IMR-90 (cell line): ENCODE measurements at regions not wholly inside any gene's neighbourhood (a gene's known extent, or its start where the extent isn't known, plus 50 kb on each side); places are given as distances from the start of the nearest gene placed in this dataset.

Source experiments
- ATAC-seq: fragments of 200-7000 bp; cut with Tn5 transposase; 2 replicates; pipeline ENCODE4 v1.9.1; 2020; ENCODE audit warnings: low read depth, mild to moderate bottlenecking, moderate library complexity
- BruUV-seq: library from RNA; stranded (reverse); fragments of 400-500 nt; replicated peaks from 2 replicates; lab custom pipeline; 2021; lab: Mats Ljungman, UMichigan
- CTCF ChIA-PET: fragments of 300-600 bp; formaldehyde crosslinking; extraction: SDS; loops from one replicate; lab custom pipeline; 2021; ENCODE audit warnings: antibody characterized with exemption; lab: Yijun Ruan, JAX
- POLR2A ChIA-PET: fragments of 300-600 bp; sonication (Branson Sonifier 250); formaldehyde crosslinking; loops from one replicate; lab custom pipeline; 2022; ENCODE audit warnings: antibody characterized with exemption; ENCODE audit not compliant: unreplicated experiment; lab: Charles Lee
- DNase-seq: peaks from one replicate; pipeline ENCODE4 v3.0.0; 2013
- H2AFZ ChIP-seq: replicated peaks from 2 replicates; pipeline ENCODE3; 2013; ENCODE audit warnings: low read length, mild to moderate bottlenecking; ENCODE audit not compliant: poor library complexity
- H2AK5ac ChIP-seq: 2 replicates; pipeline ENCODE4 v1.6.1; 2013; ENCODE audit warnings: low read depth, low read length, inconsistent platforms
- H2AK9ac ChIP-seq: replicated peaks from 2 replicates; pipeline ENCODE3; 2013; ENCODE audit warnings: mild to moderate bottlenecking, low read depth, low read length, moderate library complexity; ENCODE audit not compliant: poor library complexity
- H2BK120ac ChIP-seq: 2 replicates; pipeline ENCODE4 v1.6.1; 2013; ENCODE audit warnings: low read depth, low read length, inconsistent platforms
- H2BK15ac ChIP-seq: 3 replicates; pipeline ENCODE4 v1.6.1; 2013; ENCODE audit warnings: low read depth, low read length, inconsistent platforms
- H2BK20ac ChIP-seq: 2 replicates; pipeline ENCODE4 v1.6.1; 2013; ENCODE audit warnings: low read depth, mild to moderate bottlenecking, inconsistent platforms, low read length, moderate library complexity
- H2BK5ac ChIP-seq: 2 replicates; pipeline ENCODE4 v1.6.1; 2013; ENCODE audit warnings: mild to moderate bottlenecking, low read depth, low read length, inconsistent platforms; ENCODE audit not compliant: poor library complexity, severe bottlenecking
- H3K14ac ChIP-seq: replicated peaks from 2 replicates; pipeline ENCODE4 v1.6.1; 2013; ENCODE audit warnings: low read depth, low read length, inconsistent platforms
- H3K18ac ChIP-seq: 2 replicates; pipeline ENCODE4 v1.6.1; 2013; ENCODE audit warnings: low read depth, low read length, control low read depth
- H3K23ac ChIP-seq: 2 replicates; pipeline ENCODE4 v1.6.1; 2013; ENCODE audit warnings: low read depth, low read length, inconsistent platforms
- H3K27ac ChIP-seq: 2 replicates; pipeline ENCODE4 v1.5.1; 2013; ENCODE audit warnings: mild to moderate bottlenecking, control low read depth, low read length; ENCODE audit not compliant: insufficient read depth
- H3K27me3 ChIP-seq: 2 replicates; pipeline ENCODE4 v1.6.1; 2013; ENCODE audit warnings: low read length; ENCODE audit not compliant: control insufficient read depth, insufficient read depth
- H3K36me3 ChIP-seq: 2 replicates; pipeline ENCODE4 v1.6.1; 2013; ENCODE audit warnings: low read length, mixed read lengths; ENCODE audit not compliant: control insufficient read depth, insufficient read depth
- H3K4ac ChIP-seq: 2 replicates; pipeline ENCODE4 v1.6.1; 2013; ENCODE audit warnings: low read depth, low read length, inconsistent platforms
- H3K4me1 ChIP-seq: 2 replicates; pipeline ENCODE4 v1.6.1; 2013; ENCODE audit warnings: low read length, mixed read lengths; ENCODE audit not compliant: control insufficient read depth, insufficient read depth
- H3K4me2 ChIP-seq: 2 replicates; pipeline ENCODE4 v1.6.1; 2013; ENCODE audit warnings: low read depth, mild to moderate bottlenecking, control low read depth, low read length, moderate library complexity
- H3K4me3 ChIP-seq: 2 replicates; pipeline ENCODE4 v1.5.1; 2013; ENCODE audit warnings: low read depth, mild to moderate bottlenecking, control low read depth, low read length, moderate library complexity; ENCODE audit not compliant: insufficient read depth
- H3K56ac ChIP-seq: 2 replicates; pipeline ENCODE4 v1.6.1; 2013; ENCODE audit warnings: low read length, inconsistent platforms; ENCODE audit not compliant: insufficient read depth; ENCODE audit errors: extremely low read depth
- H3K79me1 ChIP-seq, 2 experiments: 2 replicates each; pipeline ENCODE4 v1.6.1; 2013; ENCODE audit warnings: low read length in 2 of 2, inconsistent platforms in 1 of 2, low read depth in 1 of 2
- H3K9ac ChIP-seq: 2 replicates; pipeline ENCODE4 v1.6.1; 2013; ENCODE audit warnings: low read depth, low read length, control low read depth
- H3K9me1 ChIP-seq: 2 replicates; pipeline ENCODE4 v1.6.1; 2013; ENCODE audit warnings: low read length, inconsistent platforms; ENCODE audit not compliant: insufficient read depth
- H3K9me3 ChIP-seq: 2 replicates; pipeline ENCODE4 v1.6.1; 2013; ENCODE audit warnings: low read length; ENCODE audit not compliant: control insufficient read depth, insufficient read depth
- H4K20me1 ChIP-seq: 2 replicates; pipeline ENCODE4 v1.6.1; 2013; ENCODE audit warnings: low read length, inconsistent platforms; ENCODE audit not compliant: insufficient read depth
- H4K5ac ChIP-seq: 2 replicates; pipeline ENCODE4 v1.6.1; 2013; ENCODE audit warnings: mild to moderate bottlenecking, low read depth, low read length, control low read depth
- H4K8ac ChIP-seq, 2 experiments: 2 replicates each; pipeline ENCODE4 v1.6.1; 2013; ENCODE audit warnings: low read depth in 2 of 2, low read length in 2 of 2, control low read depth in 1 of 2, inconsistent platforms in 1 of 2
- H4K91ac ChIP-seq: 2 replicates; pipeline ENCODE4 v1.6.1; 2013; ENCODE audit warnings: low read depth, low read length, inconsistent platforms; ENCODE audit not compliant: insufficient read depth
- BHLHE40 ChIP-seq: fragments of 150-350 bp; IDR thresholded peaks from 2 replicates; pipeline ENCODE4 v1.6.1; 2016; ENCODE audit warnings: mild to moderate bottlenecking, low read depth, low read length
- CEBPB ChIP-seq: IDR thresholded peaks from 2 replicates; pipeline ENCODE4 v1.6.1; 2012; ENCODE audit warnings: low read depth, low read length, improper control_type of control experiment
- CHD1 ChIP-seq: IDR thresholded peaks from 2 replicates; pipeline ENCODE4 v1.6.1; 2012; ENCODE audit warnings: low read depth, low read length, improper control_type of control experiment
- CTCF ChIP-seq: conservative IDR thresholded peaks from 2 replicates; pipeline ENCODE4 v1.5.1; 2012; ENCODE audit warnings: mild to moderate bottlenecking, low read depth, low read length, improper control_type of control experiment
- ELK1 ChIP-seq: fragments of 150-350 bp; IDR thresholded peaks from 2 replicates; pipeline ENCODE4 v1.6.1; 2016; ENCODE audit warnings: low read depth, mild to moderate bottlenecking, low read length, moderate library complexity, borderline replicate concordance
- FOS ChIP-seq: fragments of 150-350 bp; IDR thresholded peaks from 2 replicates; pipeline ENCODE4 v1.6.1; 2016; ENCODE audit warnings: low read depth, low read length
- MAFK ChIP-seq: IDR thresholded peaks from 2 replicates; pipeline ENCODE4 v1.6.1; 2012; ENCODE audit warnings: low read depth, low read length, improper control_type of control experiment
- MAZ ChIP-seq: IDR thresholded peaks from 2 replicates; pipeline ENCODE4 v1.6.1; 2012; ENCODE audit warnings: low read depth, mild to moderate bottlenecking, low read length, improper control_type of control experiment, moderate library complexity, borderline replicate concordance
- MXI1 ChIP-seq: IDR thresholded peaks from 2 replicates; pipeline ENCODE4 v1.6.1; 2012; ENCODE audit warnings: low read depth, mild to moderate bottlenecking, low read length, moderate library complexity, borderline replicate concordance
- NFE2L2 ChIP-seq: fragments of 150-350 bp; IDR thresholded peaks from 2 replicates; pipeline ENCODE4 v1.6.1; 2016; ENCODE audit warnings: low read depth, mild to moderate bottlenecking, low read length
- POLR2A ChIP-seq: IDR thresholded peaks from 2 replicates; pipeline ENCODE4 v1.6.1; 2012; ENCODE audit warnings: mild to moderate bottlenecking, low read depth, low read length
- RAD21 ChIP-seq: IDR thresholded peaks from 2 replicates; pipeline ENCODE4 v1.6.1; 2012; ENCODE audit warnings: low read length, improper control_type of control experiment
- RCOR1 ChIP-seq: IDR thresholded peaks from 2 replicates; pipeline ENCODE4 v1.6.1; 2012; ENCODE audit warnings: mild to moderate bottlenecking, low read length, improper control_type of control experiment; ENCODE audit not compliant: insufficient replicate concordance
- RFX5 ChIP-seq: IDR thresholded peaks from 2 replicates; pipeline ENCODE4 v1.8.0; 2012; ENCODE audit warnings: low read depth, mild to moderate bottlenecking, low read length, moderate library complexity
- SMC3 ChIP-seq: fragments of 150-350 bp; IDR thresholded peaks from 2 replicates; pipeline ENCODE4 v1.6.1; 2016; ENCODE audit warnings: low read depth, mild to moderate bottlenecking, antibody characterized with exemption, low read length, moderate library complexity
- USF2 ChIP-seq: fragments of 150-350 bp; IDR thresholded peaks from 2 replicates; pipeline ENCODE4 v1.6.1; 2017; ENCODE audit warnings: mild to moderate bottlenecking, antibody characterized with exemption, low read length, low read depth
- WGBS, 2 experiments: methylation state at CpG; one replicate each; pipeline versions ENCODE4 v1.1.5 to v1.1.7; 2013; ENCODE audit warnings: missing lambda C conversion rate in 2 of 2; ENCODE audit not compliant: insufficient read length in 1 of 2; ENCODE audit errors: extremely low coverage in 2 of 2; 5-methylcytosine and 5-hydroxymethylcytosine counted together
- dilution Hi-C: fragments of 300-500 bp; cut with HindIII; formaldehyde crosslinking; loops from one replicate; pipeline ENCODE4 v1.14.3; 2018; ENCODE audit warnings: low sequenced_read_pairs; ENCODE audit not compliant: unreplicated experiment
- in situ Hi-C: fragments of 300-500 bp; cut with MboI; formaldehyde crosslinking; loops from 3 replicates; pipeline ENCODE4 v1.14.3; 2019; ENCODE audit warnings: low sequenced_read_pairs, inconsistent platforms, mixed read lengths
- intact Hi-C: fragments of 100-400 bp; cut with micrococcal nuclease; formaldehyde crosslinking; loops from 2 replicates; pipeline ENCODE4 v1.10.0; 2022

- in situ Hi-C loops (no loop called here), dilution Hi-C loops (no loop called here), intact Hi-C loops (no loop called here)
- POLR2A ChIA-PET: no interaction called here
- Histone ChIP-seq H3K4me2 (no peak overlapping the region), H3K27me3 (no peaks in the 10 kb centered on the region), H3K4me1 (no peaks in the 10 kb centered on the region), H2BK20ac (no peak overlapping the region), H2AK5ac (no peak overlapping the region), H3K18ac (no peak overlapping the region), H3K27ac (no peak overlapping the region), H2BK5ac (no peak overlapping the region), H3K9ac (no peak overlapping the region), H2BK15ac (no peak overlapping the region), H3K56ac (no peak overlapping the region), H3K23ac (no peak overlapping the region), H2BK120ac (no peak overlapping the region), H4K91ac (no peak overlapping the region), H4K20me1 (no peaks in the 10 kb centered on the region), H3K9me3 (no peaks in the 10 kb centered on the region), H3K79me1 (no peaks in the 10 kb centered on the region), H2AK9ac (no peak overlapping the region), H3K14ac (no peak overlapping the region), H4K8ac (no peak overlapping the region), H4K5ac (no peak overlapping the region), H3K4me3 (no peak overlapping the region), H3K9me1 (no peaks in the 10 kb centered on the region), H3K36me3 (no peaks in the 10 kb centered on the region), H3K4ac (no peak overlapping the region), H2AFZ (no peak overlapping the region)
- no CpG with 5 or more reads among the region's 2 CpGs for WGBS, 2 experiments
- no peak for TF ChIP-seq RFX5
- no peak for TF ChIP-seq CEBPB
- no peak for TF ChIP-seq BHLHE40
- no peak for TF ChIP-seq RAD21
- no peak for TF ChIP-seq FOS
- no peak for TF ChIP-seq MAFK
- no peak for TF ChIP-seq POLR2A
- no peak for TF ChIP-seq CHD1
- no peak for TF ChIP-seq MAZ
- no peak for TF ChIP-seq USF2
- TF ChIP-seq MXI1: no peak
- no peak for TF ChIP-seq SMC3
- TF ChIP-seq RCOR1: no peak
- no peak for TF ChIP-seq ELK1
- TF ChIP-seq NFE2L2: no peak
- no peak for TF ChIP-seq CTCF
- BruUV-seq: no TSS peak
- CTCF ChIA-PET: interaction anchor here (0.6 kb wide), 1 partner anchor 1621 kb away, joined by 3 read pairs; no protein-coding TSS in a partner anchor
- ATAC-seq (no peak), DNase-seq (no peak)
These were observed 485.9 kb downstream of the CAAP1 start for GRCh38 chr9:26406676-26407075.
